Endothelial cell of umbilical vein (primary cell): ENCODE measurements at regions not wholly inside any gene's neighbourhood (a gene's known extent, or its start where the extent isn't known, plus 50 kb on each side); places are given as distances from the start of the nearest gene placed in this dataset.

ENCODE experiments used
- BruUV-seq: library from RNA; stranded (reverse); fragments of 400-500 nt; replicated peaks from 2 replicates; lab custom pipeline; 2021; lab: Mats Ljungman, UMichigan
- CTCF ChIA-PET: fragments of 300-600, 350-600 bp; sonication (Branson Sonifier 250); formaldehyde crosslinking; loops from one replicate; lab custom pipeline; 2021; ENCODE audit warnings: antibody characterized with exemption, inconsistent platforms; lab: Charles Lee
- POLR2A ChIA-PET: fragments of 300-600, 350-600 bp; sonication (Branson Sonifier 250); formaldehyde crosslinking; loops from one replicate; lab custom pipeline; 2021; ENCODE audit warnings: antibody characterized with exemption, inconsistent platforms; lab: Charles Lee
- DNase-seq: peaks from one replicate; pipeline ENCODE4 v3.0.0-alpha.2; 2011; ENCODE audit warnings: low read depth, low spot score
- FAIRE-seq: peaks from 2 replicates; lab custom pipeline; 2011; peaks lifted over from hg19 to GRCh38; lab: Jason Lieb, UNC
- H2AFZ ChIP-seq: 2 replicates; pipeline ENCODE4 v1.6.0; 2012; ENCODE audit warnings: low read depth, low read length, control low read depth, inconsistent platforms
- H3K27ac ChIP-seq: 2 replicates; pipeline ENCODE4 v1.5.1; 2011; ENCODE audit warnings: low read depth, mild to moderate bottlenecking, control low read depth, low read length, moderate library complexity; ENCODE audit not compliant: insufficient read depth
- H3K27me3 ChIP-seq, 2 experiments: 2 replicates each; pipeline versions ENCODE4 v1.6.0 to v1.6.1; 2011; ENCODE audit warnings: low read length in 2 of 2, mixed read lengths in 1 of 2; ENCODE audit not compliant: control insufficient read depth in 2 of 2, insufficient read depth in 2 of 2
- H3K36me3 ChIP-seq, 2 experiments: 2 replicates in 1 of 2; 3 replicates in 1 of 2; pipeline ENCODE4 v1.5.1; 2011; ENCODE audit warnings: low read length in 2 of 2, mild to moderate bottlenecking in 1 of 2, moderate library complexity in 1 of 2; ENCODE audit not compliant: control insufficient read depth in 2 of 2, insufficient read depth in 2 of 2; ENCODE audit errors: extremely low read depth in 1 of 2
- H3K4me1 ChIP-seq: 3 replicates; pipeline ENCODE4 v1.5.1; 2011; ENCODE audit warnings: mild to moderate bottlenecking, low read length; ENCODE audit not compliant: control insufficient read depth, insufficient read depth; ENCODE audit errors: extremely low read depth
- H3K4me2 ChIP-seq: 2 replicates; pipeline ENCODE4 v1.6.1; 2011; ENCODE audit warnings: low read length, control low read depth, mixed read lengths; ENCODE audit not compliant: insufficient read depth
- H3K4me3 ChIP-seq, 3 experiments: fragments of 200-600 bp in 1 of 3; sonication (generic), shearing (Covaris generic) in 1 of 3; replicated peaks in 1 of 3; 2 replicates each; pipeline ENCODE4 v1.5.1; 2011 to 2016; ENCODE audit warnings: control low read depth in 3 of 3, low read length in 3 of 3, mild to moderate bottlenecking in 2 of 3, inconsistent platforms in 1 of 3, low read depth in 1 of 3, moderate library complexity in 1 of 3; ENCODE audit not compliant: insufficient read depth in 1 of 3
- H3K79me2 ChIP-seq: 2 replicates; pipeline ENCODE4 v1.6.0; 2012; ENCODE audit warnings: low read length, inconsistent platforms; ENCODE audit not compliant: control insufficient read depth, insufficient read depth
- H3K9ac ChIP-seq: replicated peaks from 2 replicates; pipeline ENCODE3; 2011; ENCODE audit warnings: low read length, control low read depth; ENCODE audit not compliant: insufficient read depth; ENCODE audit errors: extremely low read depth
- H3K9me1 ChIP-seq: replicated peaks from 3 replicates; pipeline ENCODE4 v1.6.0; 2011; ENCODE audit warnings: mild to moderate bottlenecking, low read length; ENCODE audit not compliant: control insufficient read depth, insufficient read depth; ENCODE audit errors: extremely low read depth
- H3K9me3 ChIP-seq: replicated peaks from 2 replicates; pipeline ENCODE4 v1.5.1; 2012; ENCODE audit warnings: low read length, inconsistent platforms; ENCODE audit not compliant: control insufficient read depth, insufficient read depth
- H4K20me1 ChIP-seq: replicated peaks from 2 replicates; pipeline ENCODE3; 2011; ENCODE audit warnings: mild to moderate bottlenecking, low read length; ENCODE audit not compliant: control insufficient read depth, insufficient read depth; ENCODE audit errors: extremely low read depth
- CTCF ChIP-seq, 2 donors: IDR thresholded peaks; 1 replicate in 1 of 2; 2 replicates in 1 of 2; pipeline ENCODE4 v1.5.1; 2011; ENCODE audit warnings: low read length in 2 of 2, mild to moderate bottlenecking in 2 of 2, moderate library complexity in 2 of 2, control low read depth in 1 of 2, inconsistent platforms in 1 of 2, low read depth in 1 of 2; ENCODE audit not compliant: insufficient read depth in 1 of 2; ENCODE audit errors: extremely low read depth in 1 of 2
- EZH2 ChIP-seq: IDR thresholded peaks from 2 replicates; pipeline ENCODE4 v1.6.1; 2012; ENCODE audit warnings: borderline replicate concordance, low read depth, mild to moderate bottlenecking, moderate library complexity, low read length, inconsistent platforms; ENCODE audit not compliant: severe bottlenecking
- FOS ChIP-seq: IDR thresholded peaks from 2 replicates; pipeline ENCODE4 v1.6.1; 2011; ENCODE audit warnings: mild to moderate bottlenecking, low read length, moderate library complexity, borderline replicate concordance; ENCODE audit not compliant: insufficient read depth
- GATA2 ChIP-seq: IDR thresholded peaks from 2 replicates; pipeline ENCODE4 v1.7.0; 2011; ENCODE audit warnings: low read depth, mild to moderate bottlenecking, moderate library complexity, mixed read lengths, low read length; ENCODE audit not compliant: insufficient read length, insufficient read depth
- JUN ChIP-seq: IDR thresholded peaks from 2 replicates; pipeline ENCODE4 v1.6.1; 2011; ENCODE audit warnings: borderline replicate concordance, low read depth; ENCODE audit not compliant: insufficient read length, insufficient read depth
- MAX ChIP-seq: IDR thresholded peaks from 2 replicates; pipeline ENCODE4 v1.6.1; 2011; ENCODE audit not compliant: insufficient read depth, insufficient read length
- MYC ChIP-seq: IDR thresholded peaks from one replicate; pipeline ENCODE4 v1.6.1; 2011; ENCODE audit warnings: mild to moderate bottlenecking, low read depth, low read length
- POLR2A ChIP-seq: IDR thresholded peaks from 2 replicates; pipeline ENCODE4 v1.6.1; 2012; ENCODE audit warnings: low read depth, mild to moderate bottlenecking, control low read depth, low read length
- POLR2AphosphoS5 ChIP-seq: IDR thresholded peaks from 2 replicates; pipeline ENCODE4 v1.6.1; 2012; ENCODE audit warnings: low read depth, mild to moderate bottlenecking, control low read depth, low read length, moderate library complexity; ENCODE audit not compliant: insufficient read depth
- dilution Hi-C: fragments of 300-500 bp; cut with MboI; formaldehyde crosslinking; loops from one replicate; pipeline ENCODE4 v1.15.0; 2019; ENCODE audit warnings: low sequenced_read_pairs; ENCODE audit not compliant: extremely low pct_ligation_motif_present
- intact Hi-C: fragments of 100-400 bp; cut with micrococcal nuclease; formaldehyde crosslinking; loops from one replicate; pipeline ENCODE4 v1.10.0; 2022

- Histone ChIP-seq H2AFZ (no peak overlapping the region), H3K9ac (no peak overlapping the region), H3K9me3 (no peaks in the 10 kb centered on the region), H3K4me1 (peaks cover 16% of the 10 kb centered on the region), H4K20me1 (no peaks in the 10 kb centered on the region), H3K4me2 (no peak overlapping the region), H3K9me1 (no peaks in the 10 kb centered on the region), H3K27ac (no peak overlapping the region), H3K27me3 (no peaks in the 10 kb centered on the region), H3K36me3 (no peaks in the 10 kb centered on the region), H3K4me3 (no peak overlapping the region), H3K79me2 (no peaks in the 10 kb centered on the region)
- dilution Hi-C loops = no loop called here
- DNase-seq (no peak), FAIRE-seq (no peak)
- BruUV-seq = no TSS peak
- ChIA-PET CTCF (interaction anchor here (1.4 kb wide), 1 partner anchor 12 kb away, joined by 4 read pairs; no protein-coding TSS in a partner anchor), POLR2A (no interaction called here)
- intact Hi-C loops = no loop called here
- TF ChIP-seq MAX (no peak), MYC (no peak), CTCF (IDR thresholded peaks at IDR 0.05; ENCODE audit: extremely low read depth in 1 of 2, insufficient read depth in 1 of 2, low read depth in 1 of 2, low read length in 2 of 2) (no peak), FOS (no peak), POLR2A (no peak), GATA2 (no peak), POLR2AphosphoS5 (no peak), EZH2 (no peak), JUN (no peak)
Measured at GRCh38 chr4:56755901-56756300, 65.6 kb downstream of the SPINK2 start.
